Erythroblast (primary cell): ENCODE measurements at regions not wholly inside any gene's neighbourhood (a gene's known extent, or its start where the extent isn't known, plus 50 kb on each side); places are given as distances from the start of the nearest gene placed in this dataset.

Experiments used
- GATA1 ChIP-seq: IDR thresholded peaks from 2 replicates; pipeline ENCODE4 v1.6.1; 2011; ENCODE audit warnings: low read depth, mild to moderate bottlenecking, control low read depth, low read length, moderate library complexity
- POLR2A ChIP-seq: IDR thresholded peaks from 2 replicates; pipeline ENCODE4 v1.6.1; 2011; ENCODE audit warnings: mild to moderate bottlenecking, low read length

- TF ChIP-seq POLR2A (no peak), GATA1 (no peak)
Measured at GRCh38 chr6:37082390-37083130, 77.1 kb downstream of the FGD2 start.
